ENCODE measurements at regions not wholly inside any gene's neighbourhood (a gene's known extent, or its start where the extent isn't known, plus 50 kb on each side); places are given as distances from the start of the nearest gene placed in this dataset.

DNA sequence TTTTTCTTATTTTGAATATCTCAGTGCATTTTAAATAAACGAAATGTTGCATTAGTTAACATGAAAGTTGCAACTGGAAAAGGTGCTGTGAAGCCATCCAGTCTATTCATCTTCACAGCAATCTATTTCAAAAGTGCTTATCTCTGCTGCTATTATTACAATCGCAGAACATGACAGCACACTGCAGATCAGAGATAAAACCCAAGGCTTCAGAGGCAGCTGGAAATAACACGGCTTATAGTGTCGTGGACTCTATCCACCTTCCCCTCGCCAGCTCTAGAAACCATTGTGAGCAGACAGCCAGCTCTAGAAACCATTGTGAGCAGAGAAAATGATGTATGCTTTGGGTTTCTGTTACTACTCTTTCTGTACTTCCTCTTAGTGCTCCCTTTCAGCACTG is 1140.8 kb upstream of the CELF4 start:
- no peak for TF ChIP-seq POLR2A (IDR thresholded peaks at IDR 0.05; ENCODE audit: extremely low read depth, insufficient read length)
- TF ChIP-seq, protein P1, sequence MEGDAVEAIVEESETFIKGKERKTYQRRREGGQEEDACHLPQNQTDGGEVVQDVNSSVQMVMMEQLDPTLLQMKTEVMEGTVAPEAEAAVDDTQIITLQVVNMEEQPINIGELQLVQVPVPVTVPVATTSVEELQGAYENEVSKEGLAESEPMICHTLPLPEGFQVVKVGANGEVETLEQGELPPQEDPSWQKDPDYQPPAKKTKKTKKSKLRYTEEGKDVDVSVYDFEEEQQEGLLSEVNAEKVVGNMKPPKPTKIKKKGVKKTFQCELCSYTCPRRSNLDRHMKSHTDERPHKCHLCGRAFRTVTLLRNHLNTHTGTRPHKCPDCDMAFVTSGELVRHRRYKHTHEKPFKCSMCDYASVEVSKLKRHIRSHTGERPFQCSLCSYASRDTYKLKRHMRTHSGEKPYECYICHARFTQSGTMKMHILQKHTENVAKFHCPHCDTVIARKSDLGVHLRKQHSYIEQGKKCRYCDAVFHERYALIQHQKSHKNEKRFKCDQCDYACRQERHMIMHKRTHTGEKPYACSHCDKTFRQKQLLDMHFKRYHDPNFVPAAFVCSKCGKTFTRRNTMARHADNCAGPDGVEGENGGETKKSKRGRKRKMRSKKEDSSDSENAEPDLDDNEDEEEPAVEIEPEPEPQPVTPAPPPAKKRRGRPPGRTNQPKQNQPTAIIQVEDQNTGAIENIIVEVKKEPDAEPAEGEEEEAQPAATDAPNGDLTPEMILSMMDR (IDR thresholded peaks at IDR 0.05; ENCODE audit: low read depth, low read length): no peak
